ENCODE measurements at regions not wholly inside any gene's neighbourhood (a gene's known extent, or its start where the extent isn't known, plus 50 kb on each side); places are given as distances from the start of the nearest gene placed in this dataset.

DNA sequence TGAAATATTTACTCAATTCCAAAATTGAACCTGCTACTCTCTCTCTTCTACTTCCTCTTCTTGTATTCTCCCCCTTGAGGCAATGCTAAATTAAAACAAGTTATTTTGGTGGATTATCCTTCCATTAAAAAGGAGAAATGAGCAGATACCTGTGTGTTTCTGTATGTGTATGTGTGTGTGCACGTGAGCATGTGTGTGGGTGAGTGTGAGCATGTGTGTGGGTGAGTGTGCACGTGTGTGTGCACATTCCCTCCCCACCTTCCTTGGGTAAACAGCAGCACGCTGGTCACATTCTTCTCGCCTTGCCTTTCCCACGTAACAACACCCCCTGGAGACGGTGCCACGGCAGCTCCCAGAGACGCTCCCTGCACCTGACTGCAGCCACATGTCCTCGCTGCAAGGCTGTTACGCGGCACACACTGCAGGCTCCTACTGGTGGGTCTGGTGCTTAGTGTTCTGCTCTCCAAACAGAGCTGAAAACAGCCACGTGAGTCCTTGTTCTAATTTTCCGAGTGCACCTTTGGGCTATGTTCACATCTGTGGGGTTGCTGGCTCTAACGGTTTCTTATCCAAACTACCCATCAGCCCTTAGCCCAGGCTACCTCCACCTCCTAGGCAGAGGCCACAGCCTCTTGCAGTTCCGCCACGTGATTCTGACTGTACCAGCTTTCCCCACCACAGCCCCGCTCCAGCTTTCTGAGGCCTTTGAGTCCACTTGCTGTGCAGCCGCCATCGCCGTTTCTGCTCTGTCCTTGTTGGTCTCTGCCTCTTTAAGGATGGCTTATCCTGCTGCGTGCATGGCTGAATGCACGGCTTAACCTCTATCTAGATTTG lies 123.4 kb downstream of the CTTN start:
- H2AFZ ChIP-seq (ENCODE audit: low read length), result no peak overlapping the region
- no peaks in the 10 kb centered on the region for H3K27me3 ChIP-seq (ENCODE audit: insufficient read depth, low read length)
- H2BK15ac ChIP-seq (ENCODE audit: low read depth, low read length), result no peak overlapping the region
- H3K4me1 ChIP-seq (ENCODE audit: insufficient read depth, low read length), result peaks cover 11% of the 10 kb centered on the region; the same call in 1 of the 2 replicates
- H4K91ac ChIP-seq (ENCODE audit: insufficient read length, low read depth, low read length), result no peak overlapping the region
- no peak overlapping the region for H3K56ac ChIP-seq (ENCODE audit: insufficient read length, low read depth, low read length)
- WGBS (ENCODE audit: extremely low coverage, insufficient read length, low lambda C conversion rate), result no CpG with 5 or more reads among the region's 22 CpGs
- no peaks in the 10 kb centered on the region for H3K23me2 ChIP-seq (ENCODE audit: insufficient read length, low read depth, low read length, poor library complexity, severe bottlenecking)
- no peaks in the 10 kb centered on the region for H3K9me3 ChIP-seq (ENCODE audit: control insufficient read depth, low read depth, low read length)
- no peak overlapping the region for H2BK12ac ChIP-seq (ENCODE audit: insufficient read length, low read depth, low read length)
- H3K14ac ChIP-seq (ENCODE audit: insufficient read depth, low read length), result no peak overlapping the region
- no peak overlapping the region for H3K27ac ChIP-seq (ENCODE audit: insufficient read length, low read depth, low read length)
- Mint-ChIP-seq H3K4me3 (no peak overlapping the region), H3K27me3 (ENCODE audit: low read depth) (no peaks in the 10 kb centered on the region), H3K4me1 (peaks cover 52 to 59% of the 10 kb centered on the region in 2 experiments), H3K36me3 (ENCODE audit: insufficient read depth in 1 of 3, low read depth in 3 of 3) (no peaks in the 10 kb centered on the region), H3K9me3 (no peaks in the 10 kb centered on the region), H3K27ac (no peak overlapping the region; a peak in 2 of 7 replicates)
- no peak overlapping the region for H4K8ac ChIP-seq (replicated peaks; ENCODE audit: insufficient read length, low read depth, low read length)
- H4K5ac ChIP-seq (ENCODE audit: insufficient read length, low read depth, low read length), result no peak overlapping the region
- H4K20me1 ChIP-seq (ENCODE audit: control insufficient read depth, insufficient read depth, insufficient read length), result no peaks in the 10 kb centered on the region
- no peak overlapping the region for H3K4me2 ChIP-seq (ENCODE audit: insufficient read depth, insufficient read length, low read length)
- H3K79me1 ChIP-seq (ENCODE audit: insufficient read depth, low read depth, low read length, poor library complexity, severe bottlenecking), result no peaks in the 10 kb centered on the region
- H2BK5ac ChIP-seq (ENCODE audit: insufficient read length, low read length), result no peak overlapping the region
- DNase-seq, result no peak
- no peak overlapping the region for H3T11ph ChIP-seq (ENCODE audit: low read length)
- no peak overlapping the region for H3K4ac ChIP-seq (ENCODE audit: low read depth, low read length)
- no peak overlapping the region for H3K23ac ChIP-seq (ENCODE audit: insufficient read length, low read depth, low read length)
- TF ChIP-seq, protein P1, sequence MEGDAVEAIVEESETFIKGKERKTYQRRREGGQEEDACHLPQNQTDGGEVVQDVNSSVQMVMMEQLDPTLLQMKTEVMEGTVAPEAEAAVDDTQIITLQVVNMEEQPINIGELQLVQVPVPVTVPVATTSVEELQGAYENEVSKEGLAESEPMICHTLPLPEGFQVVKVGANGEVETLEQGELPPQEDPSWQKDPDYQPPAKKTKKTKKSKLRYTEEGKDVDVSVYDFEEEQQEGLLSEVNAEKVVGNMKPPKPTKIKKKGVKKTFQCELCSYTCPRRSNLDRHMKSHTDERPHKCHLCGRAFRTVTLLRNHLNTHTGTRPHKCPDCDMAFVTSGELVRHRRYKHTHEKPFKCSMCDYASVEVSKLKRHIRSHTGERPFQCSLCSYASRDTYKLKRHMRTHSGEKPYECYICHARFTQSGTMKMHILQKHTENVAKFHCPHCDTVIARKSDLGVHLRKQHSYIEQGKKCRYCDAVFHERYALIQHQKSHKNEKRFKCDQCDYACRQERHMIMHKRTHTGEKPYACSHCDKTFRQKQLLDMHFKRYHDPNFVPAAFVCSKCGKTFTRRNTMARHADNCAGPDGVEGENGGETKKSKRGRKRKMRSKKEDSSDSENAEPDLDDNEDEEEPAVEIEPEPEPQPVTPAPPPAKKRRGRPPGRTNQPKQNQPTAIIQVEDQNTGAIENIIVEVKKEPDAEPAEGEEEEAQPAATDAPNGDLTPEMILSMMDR (conservative IDR thresholded peaks at IDR 0.05), result no peak
- H3K79me2 ChIP-seq (ENCODE audit: insufficient read depth, low read length), result no peaks in the 10 kb centered on the region
- no peak overlapping the region for H3K9ac ChIP-seq (ENCODE audit: extremely low read depth, insufficient read length, low read length)
- H2BK120ac ChIP-seq (ENCODE audit: low read depth, low read length, poor library complexity, severe bottlenecking), result no peak overlapping the region
- H2AK5ac ChIP-seq (ENCODE audit: insufficient read length, low read length), result no peak overlapping the region
- H2BK20ac ChIP-seq (ENCODE audit: low read depth, low read length, poor library complexity, severe bottlenecking), result no peak overlapping the region
- H3K18ac ChIP-seq (ENCODE audit: insufficient read length, low read depth, low read length), result no peak overlapping the region
